22Rv1 (cell line): ENCODE measurements at regions not wholly inside any gene's neighbourhood (a gene's known extent, or its start where the extent isn't known, plus 50 kb on each side); places are given as distances from the start of the nearest gene placed in this dataset.

Experiments used
- H3K27ac ChIP-seq: fragments of 450-650 bp; 2 replicates; pipeline ENCODE4 v1.5.1; 2017
- ZFX ChIP-seq: fragments of 450-650 bp; IDR thresholded peaks from 2 replicates; pipeline ENCODE4 v1.6.1; 2017; ENCODE audit warnings: antibody characterized with exemption, borderline replicate concordance
- TF ChIP-seq, protein P1 (sequence below): fragments of 450-650 bp; IDR thresholded peaks from 2 replicates; pipeline ENCODE4 v1.5.1; 2017; ENCODE audit warnings: mild to moderate bottlenecking

DNA sequence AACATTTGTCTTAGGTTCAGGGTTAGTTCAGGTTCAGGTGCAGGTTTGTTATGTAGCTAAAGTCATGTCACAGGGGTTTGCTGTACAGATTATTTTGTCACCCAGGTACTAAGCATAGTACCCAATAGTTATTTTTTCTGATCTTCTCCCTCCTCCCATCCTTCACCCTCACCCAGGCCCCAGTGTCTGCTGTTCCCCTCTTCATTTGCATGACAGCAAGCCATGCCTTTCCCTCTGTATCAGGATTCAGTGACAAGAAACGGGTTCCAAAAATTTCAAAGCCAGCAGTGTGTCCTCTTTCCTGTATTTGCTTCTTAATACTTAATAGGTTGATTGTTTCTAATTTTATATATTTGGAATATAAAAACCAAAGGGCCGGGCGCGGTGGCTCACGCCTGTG, 330.8 kb upstream of the SGCD start:
- TF ChIP-seq ZFX, result no peak
- TF ChIP-seq, protein P1, sequence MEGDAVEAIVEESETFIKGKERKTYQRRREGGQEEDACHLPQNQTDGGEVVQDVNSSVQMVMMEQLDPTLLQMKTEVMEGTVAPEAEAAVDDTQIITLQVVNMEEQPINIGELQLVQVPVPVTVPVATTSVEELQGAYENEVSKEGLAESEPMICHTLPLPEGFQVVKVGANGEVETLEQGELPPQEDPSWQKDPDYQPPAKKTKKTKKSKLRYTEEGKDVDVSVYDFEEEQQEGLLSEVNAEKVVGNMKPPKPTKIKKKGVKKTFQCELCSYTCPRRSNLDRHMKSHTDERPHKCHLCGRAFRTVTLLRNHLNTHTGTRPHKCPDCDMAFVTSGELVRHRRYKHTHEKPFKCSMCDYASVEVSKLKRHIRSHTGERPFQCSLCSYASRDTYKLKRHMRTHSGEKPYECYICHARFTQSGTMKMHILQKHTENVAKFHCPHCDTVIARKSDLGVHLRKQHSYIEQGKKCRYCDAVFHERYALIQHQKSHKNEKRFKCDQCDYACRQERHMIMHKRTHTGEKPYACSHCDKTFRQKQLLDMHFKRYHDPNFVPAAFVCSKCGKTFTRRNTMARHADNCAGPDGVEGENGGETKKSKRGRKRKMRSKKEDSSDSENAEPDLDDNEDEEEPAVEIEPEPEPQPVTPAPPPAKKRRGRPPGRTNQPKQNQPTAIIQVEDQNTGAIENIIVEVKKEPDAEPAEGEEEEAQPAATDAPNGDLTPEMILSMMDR, result no peak
- H3K27ac ChIP-seq, result no peak overlapping the region

DNA sequence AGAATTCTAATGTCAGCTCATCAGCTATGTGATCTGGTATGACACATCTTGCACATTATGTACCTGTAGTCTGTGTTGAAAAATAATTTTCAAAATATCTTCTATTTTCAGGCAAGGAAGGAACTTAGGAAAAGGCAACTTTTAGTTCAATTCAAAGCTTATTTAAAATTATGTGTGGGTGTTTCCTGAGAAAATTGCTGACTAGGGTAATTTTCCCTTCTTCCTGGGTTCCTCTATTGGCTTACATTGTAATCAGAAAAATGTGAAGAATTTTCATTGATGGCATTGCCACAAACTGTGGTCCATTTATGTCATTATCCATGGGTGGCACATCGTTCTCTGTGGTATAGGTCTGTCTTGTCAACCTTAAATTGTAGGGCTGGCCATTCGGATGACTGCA, 328.7 kb upstream of the SGCD start:
- no peak for TF ChIP-seq ZFX
- TF ChIP-seq, protein P1, result no peak
- H3K27ac ChIP-seq, result no peak overlapping the region

DNA sequence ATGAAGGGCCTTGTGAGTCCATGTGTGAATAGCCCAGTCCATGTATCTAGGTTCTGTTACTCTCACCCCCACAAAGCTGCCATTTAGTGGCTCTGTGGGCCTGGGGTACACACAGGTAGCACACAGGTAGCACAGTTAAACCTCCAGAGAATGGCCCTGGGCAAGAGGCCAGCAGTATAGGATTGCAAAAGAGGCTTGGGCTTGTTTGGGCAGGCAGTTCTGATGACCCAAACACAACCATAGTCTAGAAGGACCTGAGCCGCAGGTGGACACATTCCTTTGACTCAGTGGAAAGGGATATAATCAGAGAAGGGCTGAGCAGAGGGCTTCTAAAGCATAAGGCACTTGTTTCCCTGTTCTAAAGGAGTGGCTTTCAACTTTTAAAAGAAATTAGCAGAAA, 326.8 kb upstream of the SGCD start:
- H3K27ac ChIP-seq, result no peak overlapping the region
- no peak for TF ChIP-seq ZFX
- TF ChIP-seq, protein P1, result no peak

DNA sequence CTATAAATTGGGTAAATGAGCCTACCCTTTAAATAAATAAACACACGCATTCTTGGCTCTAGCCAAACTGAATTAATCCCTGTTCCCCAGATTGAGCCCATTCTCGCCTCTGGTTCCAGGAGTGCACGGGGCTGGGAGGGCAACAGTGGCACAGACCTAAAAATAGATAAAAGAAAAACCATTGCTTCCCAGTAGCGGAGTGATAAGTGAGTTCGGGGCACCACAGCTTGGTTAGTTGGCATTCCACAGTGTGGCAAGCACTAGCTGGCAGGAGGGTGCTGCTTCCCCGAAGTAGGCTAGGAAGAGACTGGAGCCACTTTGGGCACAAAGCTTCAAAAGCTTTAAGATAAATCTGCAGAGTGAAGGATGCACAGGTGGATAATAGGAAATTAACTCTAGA, 322.2 kb upstream of the SGCD start:
- H3K27ac ChIP-seq, result no peak overlapping the region
- TF ChIP-seq, protein P1, result no peak
- no peak for TF ChIP-seq ZFX

DNA sequence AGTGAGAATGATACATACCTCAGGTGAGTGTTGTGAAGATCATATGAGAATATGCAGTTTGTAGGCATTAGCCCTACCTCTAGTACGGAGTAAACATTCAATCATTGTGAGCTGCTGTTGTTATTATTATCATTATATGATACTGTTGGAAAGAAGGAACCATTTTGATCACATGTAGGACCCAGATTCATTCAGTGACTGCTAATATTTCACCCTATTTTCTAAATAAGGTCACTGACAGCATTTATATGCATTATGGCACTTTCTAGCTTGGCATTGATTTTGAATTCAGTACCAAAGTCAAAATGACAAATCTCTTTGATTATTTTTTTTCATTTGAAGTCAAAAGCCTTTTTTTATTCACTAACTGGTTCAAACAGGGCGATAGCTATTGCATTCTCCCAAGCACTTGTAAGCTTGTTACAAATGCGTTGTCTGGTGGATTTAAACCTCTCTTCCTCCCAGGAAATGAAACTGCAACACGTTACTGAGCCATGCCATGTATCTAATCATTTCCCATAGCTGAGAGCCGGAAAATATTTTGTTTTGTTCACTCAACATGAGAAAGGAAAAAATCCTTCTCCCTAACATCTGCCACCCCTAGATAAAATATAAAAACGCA, 320.8 kb upstream of the SGCD start:
- TF ChIP-seq, protein P1, result no peak
- TF ChIP-seq ZFX, result no peak
- H3K27ac ChIP-seq, result no peak overlapping the region

DNA sequence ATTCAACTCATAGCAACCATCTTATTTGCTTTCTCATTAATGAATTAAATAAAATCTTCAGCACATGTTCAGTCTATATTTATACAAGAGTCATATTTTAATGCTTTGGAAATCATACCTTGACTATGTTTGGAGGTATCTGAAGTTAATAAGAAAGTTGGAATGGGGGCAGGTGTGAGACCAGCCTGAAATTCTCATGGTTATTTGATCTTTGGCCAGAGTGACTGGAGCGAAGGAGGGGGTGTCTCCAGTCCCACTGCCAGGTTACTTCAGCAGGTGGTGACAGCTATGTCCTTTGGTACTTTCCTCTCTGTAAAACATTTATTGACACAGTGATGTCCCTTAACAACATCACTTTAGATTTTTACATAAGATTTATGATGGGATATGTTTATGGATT, 318.1 kb upstream of the SGCD start:
- no peak for TF ChIP-seq ZFX
- TF ChIP-seq, protein P1, result no peak
- no peak overlapping the region for H3K27ac ChIP-seq

DNA sequence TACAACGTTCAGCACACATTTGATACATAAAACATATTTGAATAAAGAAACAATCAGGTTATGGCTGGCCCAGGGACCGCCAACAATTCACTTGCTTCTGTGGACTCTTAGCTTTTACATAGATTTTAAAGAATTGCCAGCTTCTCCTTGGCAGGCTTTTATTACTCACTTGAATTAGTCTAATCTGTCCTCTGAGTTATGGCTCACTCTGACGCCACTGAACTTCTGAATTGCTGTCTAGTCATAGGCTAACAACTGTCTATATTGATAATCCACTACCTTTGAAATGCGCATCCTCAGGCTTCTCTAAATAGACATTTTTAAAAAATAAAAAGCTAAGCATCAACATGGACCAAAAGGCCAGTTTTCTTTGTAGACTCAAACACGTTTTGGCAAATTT, 317.4 kb upstream of the SGCD start:
- TF ChIP-seq ZFX, result no peak
- TF ChIP-seq, protein P1, result no peak
- no peak overlapping the region for H3K27ac ChIP-seq
